Right cardiac atrium (tissue), 5 donors: ENCODE measurements at regions not wholly inside any gene's neighbourhood (a gene's known extent, or its start where the extent isn't known, plus 50 kb on each side); places are given as distances from the start of the nearest gene placed in this dataset.

Experiments
- ATAC-seq, 2 donors: fragments of 200-7000 bp; cut with Tn5 transposase; one replicate each; pipeline versions ENCODE4 v1.8.0 to v1.9.1; 2020; ENCODE audit warnings: moderate library complexity in 2 of 2, mild to moderate bottlenecking in 1 of 2
- DNase-seq, 3 donors: peaks; one replicate each; pipeline ENCODE4 v3.0.0-alpha.2; 2020
- H3K27ac ChIP-seq: one replicate; pipeline ENCODE4 v1.5.1; 2013; ENCODE audit warnings: mild to moderate bottlenecking, low read length, control low read depth, moderate library complexity
- H3K27me3 ChIP-seq: one replicate; pipeline ENCODE4 v1.6.1; 2013; ENCODE audit not compliant: control insufficient read depth, insufficient read depth
- H3K4me1 ChIP-seq: one replicate; pipeline ENCODE4 v1.6.1; 2013; ENCODE audit warnings: low read length; ENCODE audit not compliant: control insufficient read depth, insufficient read depth
- H3K4me3 ChIP-seq: one replicate; pipeline ENCODE4 v1.5.1; 2013; ENCODE audit warnings: low read length, control low read depth
- H3K9me3 ChIP-seq: one replicate; pipeline ENCODE4 v1.6.1; 2013; ENCODE audit warnings: low read length; ENCODE audit not compliant: control insufficient read depth
- WGBS: extraction: QIAGEN DNeasy Blood & Tissue Kit; methylation state at CpG from one replicate; pipeline ENCODE4 v1.1.7; 2013; 5-methylcytosine and 5-hydroxymethylcytosine counted together
- intact Hi-C, 4 donors: fragments of 100-400 bp; cut with DNase I; formaldehyde crosslinking; loops; one replicate each; pipeline versions ENCODE4 v1.11.0 to v1.14.0; 2022 to 2023
- donor health status: healthy with polysubstance abuse.
- donor health status: DM: no; HTN: yes; CAD: no.
- donor health status: DM: no; HTN: no; CAD: no.
- donor health status: DM: no; HTN: yes; CAD: no; lungs with severe emphysema.
- donor health status: DM: yes; HTN: yes; CAD: no.

GRCh38 chr5:86780018-86780417 is 162.3 kb downstream of the COX7C start:
- Histone ChIP-seq H3K4me3 (no peak overlapping the region), H3K27ac (no peak overlapping the region), H3K27me3 (no peaks in the 10 kb centered on the region), H3K9me3 (no peaks in the 10 kb centered on the region), H3K4me1 (no peaks in the 10 kb centered on the region)
- intact Hi-C loops, result no loop called here
- DNase-seq, result no peak
- ATAC-seq, result no peak

- 12% methylated on average over 2 of the region's 2 CpGs for WGBS
- H3K9me3 ChIP-seq, result no peaks in the 10 kb centered on the region
- no peak overlapping the region for H3K27ac ChIP-seq
- ATAC-seq (peak; percentile 95 to 97), DNase-seq (peak in 1 of 3 donors; percentile 6)
- intact Hi-C loops, result no loop called here
- H3K4me1 ChIP-seq, result no peaks in the 10 kb centered on the region
- no peak overlapping the region for H3K4me3 ChIP-seq
- H3K27me3 ChIP-seq, result no peaks in the 10 kb centered on the region
Observed at GRCh38 chr5:86786955-86787354, 169.2 kb downstream of the COX7C start.

GRCh38 chr5:86795659-86796058 is 177.9 kb downstream of the COX7C start:
- no peak for DNase-seq
- 68% methylated on average over 3 of the region's 3 CpGs for WGBS
- intact Hi-C loops, result no loop called here

GRCh38 chr5:86797677-86798076 is 179.9 kb downstream of the COX7C start:
- Histone ChIP-seq H3K27me3 (no peaks in the 10 kb centered on the region), H3K4me3 (no peak overlapping the region), H3K27ac (no peak overlapping the region), H3K4me1 (peaks cover 2% of the 10 kb centered on the region), H3K9me3 (no peaks in the 10 kb centered on the region)
- intact Hi-C loops, result no loop called here
- DNase-seq (no peak), ATAC-seq (no peak)

More at GRCh38 chr5:86795659-86796058, 177.9 kb downstream of the COX7C start:
- H3K4me3 ChIP-seq, result no peak overlapping the region
- no peak for ATAC-seq
- H3K27me3 ChIP-seq, result no peaks in the 10 kb centered on the region
- no peaks in the 10 kb centered on the region for H3K9me3 ChIP-seq
- H3K4me1 ChIP-seq, result peaks cover 2% of the 10 kb centered on the region
- H3K27ac ChIP-seq, result no peak overlapping the region

GRCh38 chr5:86806206-86806605 is 188.5 kb downstream of the COX7C start:
- WGBS, result 96% methylated on average over 1 of the region's 1 CpG
- H3K27ac ChIP-seq, result no peak overlapping the region
- peak in 1 of 3 donors; percentile 1 for DNase-seq
- intact Hi-C loops, result no loop called here
- ATAC-seq, result no peak
- no peaks in the 10 kb centered on the region for H3K9me3 ChIP-seq
- H3K4me1 ChIP-seq, result no peaks in the 10 kb centered on the region
- no peaks in the 10 kb centered on the region for H3K27me3 ChIP-seq
- no peak overlapping the region for H3K4me3 ChIP-seq

GRCh38 chr5:86807046-86808031 is 189.6 kb downstream of the COX7C start:
- H3K27me3 ChIP-seq, result no peaks in the 10 kb centered on the region

GRCh38 chr5:86814315-86814714 is 196.6 kb downstream of the COX7C start:
- no peak for DNase-seq
- Histone ChIP-seq H3K9me3 (no peaks in the 10 kb centered on the region), H3K4me3 (no peak overlapping the region), H3K4me1 (no peaks in the 10 kb centered on the region), H3K27me3 (no peaks in the 10 kb centered on the region), H3K27ac (no peak overlapping the region)
- intact Hi-C loops, result no loop called here
- no peak for ATAC-seq
- WGBS, result 87% methylated on average over 1 of the region's 1 CpG

More at GRCh38 chr5:86807046-86808031, 189.6 kb downstream of the COX7C start:
- Histone ChIP-seq H3K4me1 (no peaks in the 10 kb centered on the region), H3K27ac (no peak overlapping the region), H3K4me3 (no peak overlapping the region), H3K9me3 (no peaks in the 10 kb centered on the region)
- no peak for DNase-seq
- ATAC-seq, result no peak
- 73% methylated on average over 3 of the region's 3 CpGs for WGBS
- intact Hi-C loops, result no loop called here

GRCh38 chr5:86814907-86815306 is 197.2 kb downstream of the COX7C start:
- intact Hi-C loops, result no loop called here
- no peaks in the 10 kb centered on the region for H3K9me3 ChIP-seq
- no peaks in the 10 kb centered on the region for H3K27me3 ChIP-seq
- H3K27ac ChIP-seq, result no peak overlapping the region
- H3K4me1 ChIP-seq, result no peaks in the 10 kb centered on the region
- DNase-seq (no peak), ATAC-seq (no peak)
- no peak overlapping the region for H3K4me3 ChIP-seq

GRCh38 chr5:86824637-86825036 is 206.9 kb downstream of the COX7C start:
- Histone ChIP-seq H3K4me1 (no peaks in the 10 kb centered on the region), H3K4me3 (no peak overlapping the region), H3K9me3 (no peaks in the 10 kb centered on the region), H3K27ac (no peak overlapping the region), H3K27me3 (no peaks in the 10 kb centered on the region)
- intact Hi-C loops, result no loop called here
- ATAC-seq (no peak), DNase-seq (no peak)
- 68% methylated on average over 2 of the region's 2 CpGs for WGBS

GRCh38 chr5:86831128-86831527 is 213.4 kb downstream of the COX7C start:
- Histone ChIP-seq H3K9me3 (no peaks in the 10 kb centered on the region), H3K27ac (no peak overlapping the region), H3K27me3 (no peaks in the 10 kb centered on the region), H3K4me3 (no peak overlapping the region), H3K4me1 (no peaks in the 10 kb centered on the region)
- ATAC-seq, result no peak
- DNase-seq, result no peak
- intact Hi-C loops, result no loop called here

GRCh38 chr5:86833868-86834267 is 216.1 kb downstream of the COX7C start:
- DNase-seq, result no peak
- Histone ChIP-seq H3K9me3 (no peaks in the 10 kb centered on the region), H3K27ac (no peak overlapping the region), H3K27me3 (no peaks in the 10 kb centered on the region), H3K4me1 (no peaks in the 10 kb centered on the region), H3K4me3 (no peak overlapping the region)
- no peak for ATAC-seq
- intact Hi-C loops, result no loop called here
- WGBS, result 96% methylated on average over 1 of the region's 1 CpG
